ENCODE measurements at regions not wholly inside any gene's neighbourhood (a gene's known extent, or its start where the extent isn't known, plus 50 kb on each side); places are given as distances from the start of the nearest gene placed in this dataset.

GRCh38 chr13:108483981-108484380 lies 145.4 kb upstream of the MYO16 start:
- BruUV-seq (replicated peaks): no TSS peak

GRCh38 chr13:108486096-108486495 lies 143.3 kb upstream of the MYO16 start:
- Histone ChIP-seq H3F3A (ENCODE audit: low read length, unreplicated experiment) (no peaks in the 10 kb centered on the region), H3K27ac (ENCODE audit: low read length) (no peak overlapping the region), H3K4me3 (ENCODE audit: low read length) (no peak overlapping the region), H3K27me3 (ENCODE audit: low read length) (no peaks in the 10 kb centered on the region), H3K9ac (ENCODE audit: low read length) (no peak overlapping the region), H4K20me1 (ENCODE audit: low read length) (no peaks in the 10 kb centered on the region), H3K4me2 (ENCODE audit: low read length) (no peak overlapping the region), H3K36me3 (ENCODE audit: low read depth, low read length) (no peaks in the 10 kb centered on the region), H2AFZ (ENCODE audit: low read length) (no peak overlapping the region), H3K9me2 (replicated peaks; ENCODE audit: low read length) (no peaks in the 10 kb centered on the region), H3K4me1 (ENCODE audit: insufficient read depth, low read length) (no peaks in the 10 kb centered on the region), H3K79me2 (ENCODE audit: low read length) (no peaks in the 10 kb centered on the region), H3K9me3 (ENCODE audit: low read length) (no peaks in the 10 kb centered on the region)
- ChIA-PET POLR2A (ENCODE audit: unreplicated experiment) (no interaction called here), CTCF (no interaction called here)
- no peak for TF ChIP-seq EZH2 (IDR thresholded peaks at IDR 0.05; ENCODE audit: low read length, unreplicated experiment)
- no peak for TF ChIP-seq EZH2phosphoT487 (IDR thresholded peaks at IDR 0.05; ENCODE audit: borderline replicate concordance, low read length)
- ATAC-seq (no peak), DNase-seq (no peak)
- intact Hi-C loops (cut with micrococcal nuclease): no loop called here
- no TSS peak for BruUV-seq (replicated peaks)

More at GRCh38 chr13:108483981-108484380, 145.4 kb upstream of the MYO16 start:
- no peaks in the 10 kb centered on the region for H3K9me2 ChIP-seq (replicated peaks; ENCODE audit: low read length)
- H4K20me1 ChIP-seq (ENCODE audit: low read length): no peaks in the 10 kb centered on the region
- TF ChIP-seq CTCF (conservative IDR thresholded peaks at IDR 0.05; ENCODE audit: low read depth, low read length) (no peak), EZH2phosphoT487 (IDR thresholded peaks at IDR 0.05; ENCODE audit: borderline replicate concordance, low read length) (no peak), EZH2 (IDR thresholded peaks at IDR 0.05; ENCODE audit: low read length, unreplicated experiment) (no peak)
- intact Hi-C loops (cut with micrococcal nuclease): no loop called here
- H3K79me2 ChIP-seq (ENCODE audit: low read length): no peaks in the 10 kb centered on the region
- H3F3A ChIP-seq (ENCODE audit: low read length, unreplicated experiment): no peaks in the 10 kb centered on the region
- no peak overlapping the region for H3K9ac ChIP-seq (ENCODE audit: low read length)
- CTCF ChIA-PET: no interaction called here
- no peaks in the 10 kb centered on the region for H3K9me3 ChIP-seq (ENCODE audit: low read length)
- H3K4me1 ChIP-seq (ENCODE audit: insufficient read depth, low read length): no peaks in the 10 kb centered on the region
- no peaks in the 10 kb centered on the region; the same call in 1 of the 2 replicates for H3K27me3 ChIP-seq (ENCODE audit: low read length)
- no peak overlapping the region for H3K4me2 ChIP-seq (ENCODE audit: low read length)
- no peak overlapping the region for H3K27ac ChIP-seq (ENCODE audit: low read length)
- DNase-seq: no peak
- H2AFZ ChIP-seq (ENCODE audit: low read length): no peak overlapping the region
- no peak for ATAC-seq
- POLR2A ChIA-PET (ENCODE audit: unreplicated experiment): no interaction called here
- H3K36me3 ChIP-seq (ENCODE audit: low read depth, low read length): no peaks in the 10 kb centered on the region
- H3K4me3 ChIP-seq (ENCODE audit: low read length): no peak overlapping the region

- Histone ChIP-seq H3K9ac (ENCODE audit: low read length) (no peak overlapping the region), H3K9me2 (replicated peaks; ENCODE audit: low read length) (no peaks in the 10 kb centered on the region), H3K4me2 (ENCODE audit: low read length) (no peak overlapping the region), H3K4me1 (ENCODE audit: insufficient read depth, low read length) (no peaks in the 10 kb centered on the region), H2AFZ (ENCODE audit: low read length) (no peak overlapping the region), H4K20me1 (ENCODE audit: low read length) (no peaks in the 10 kb centered on the region), H3K36me3 (ENCODE audit: low read depth, low read length) (no peaks in the 10 kb centered on the region), H3K4me3 (ENCODE audit: low read length) (no peak overlapping the region), H3K27me3 (ENCODE audit: low read length) (peaks cover 13% of the 10 kb centered on the region), H3K27ac (ENCODE audit: low read length) (no peak overlapping the region), H3K79me2 (ENCODE audit: low read length) (no peaks in the 10 kb centered on the region), H3F3A (ENCODE audit: low read length, unreplicated experiment) (no peaks in the 10 kb centered on the region), H3K9me3 (ENCODE audit: low read length) (no peaks in the 10 kb centered on the region)
- TF ChIP-seq EZH2 (IDR thresholded peaks at IDR 0.05; ENCODE audit: low read length, unreplicated experiment): no peak
- no peak for TF ChIP-seq EZH2phosphoT487 (IDR thresholded peaks at IDR 0.05; ENCODE audit: borderline replicate concordance, low read length)
- TF ChIP-seq CTCF (conservative IDR thresholded peaks at IDR 0.05; ENCODE audit: low read depth, low read length): no peak
- no TSS peak for BruUV-seq (replicated peaks)
- ATAC-seq (no peak), DNase-seq (no peak)
- ChIA-PET CTCF (no interaction called here), POLR2A (ENCODE audit: unreplicated experiment) (no interaction called here)
- intact Hi-C loops (cut with micrococcal nuclease): no loop called here
Observed at GRCh38 chr13:108494991-108495645, 134.3 kb upstream of the MYO16 start.
